BLaER1 treated with 17β-estradiol and CSF1 and Interleukin-3, amounts not matched to agents 10 nM and 100 nM (cell line): ENCODE measurements at regions not wholly inside any gene's neighbourhood (a gene's known extent, or its start where the extent isn't known, plus 50 kb on each side); places are given as distances from the start of the nearest gene placed in this dataset.

ENCODE experiments used
- H3K27ac ChIP-seq, 11 experiments: shearing (Covaris generic); formaldehyde crosslinking; 2 replicates each; pipeline ENCODE4 v1.8.1; 2022
- H3K27me3 ChIP-seq, 11 experiments: shearing (Covaris generic); formaldehyde crosslinking; 2 replicates each; pipeline ENCODE4 v1.8.1; 2022
- H3K36me3 ChIP-seq, 11 experiments: shearing (Covaris generic); formaldehyde crosslinking; 2 replicates each; pipeline ENCODE4 v1.8.1; 2022
- H3K4me1 ChIP-seq, 10 experiments: shearing (Covaris generic); formaldehyde crosslinking; 2 replicates each; pipeline ENCODE4 v1.8.1; 2022
- H3K4me2 ChIP-seq, 11 experiments: shearing (Covaris generic); formaldehyde crosslinking; 2 replicates each; pipeline ENCODE4 v1.8.1; 2022
- H3K4me3 ChIP-seq, 10 experiments: shearing (Covaris generic); formaldehyde crosslinking; 2 replicates each; pipeline ENCODE4 v1.8.1; 2022
- H3K9ac ChIP-seq, 11 experiments: shearing (Covaris generic); formaldehyde crosslinking; 2 replicates each; pipeline ENCODE4 v1.8.1; 2022
- H3K9me3 ChIP-seq, 11 experiments: shearing (Covaris generic); formaldehyde crosslinking; replicated peaks in 1 of 11; 2 replicates each; pipeline ENCODE4 v1.8.1; 2022
- H4K20me1 ChIP-seq, 11 experiments: shearing (Covaris generic); formaldehyde crosslinking; 2 replicates each; pipeline ENCODE4 v1.8.1; 2022
- Cebpa-rat ChIP-seq, 11 experiments: shearing (Covaris generic); IDR thresholded peaks; 2 replicates each; pipeline ENCODE4 v1.8.1; 2022

GRCh38 chr1:188872376-188872775 is 1605.3 kb downstream of the BRINP3 start:
- no peak overlapping the region for H3K27ac ChIP-seq
- H3K4me1 ChIP-seq: no peaks in the 10 kb centered on the region
- TF ChIP-seq Cebpa-rat (IDR thresholded peaks at IDR 0.05): no peak
- no peaks in the 10 kb centered on the region for H3K36me3 ChIP-seq
- no peak overlapping the region for H3K4me3 ChIP-seq
- no peaks in the 10 kb centered on the region for H3K27me3 ChIP-seq
- H4K20me1 ChIP-seq: no peaks in the 10 kb centered on the region
- no peaks in the 10 kb centered on the region for H3K9me3 ChIP-seq
- no peak overlapping the region for H3K4me2 ChIP-seq
- H3K9ac ChIP-seq: no peak overlapping the region

GRCh38 chr1:188877668-188878067 is 1600.0 kb downstream of the BRINP3 start:
- no peak for TF ChIP-seq Cebpa-rat (IDR thresholded peaks at IDR 0.05)
- H3K4me3 ChIP-seq: no peak overlapping the region
- H3K27me3 ChIP-seq: no peaks in the 10 kb centered on the region

GRCh38 chr1:188888386-188888785 is 1589.3 kb downstream of the BRINP3 start:
- H3K9me3 ChIP-seq: no peaks in the 10 kb centered on the region
- no peak overlapping the region for H3K4me3 ChIP-seq
- H3K9ac ChIP-seq: no peak overlapping the region
- TF ChIP-seq Cebpa-rat (IDR thresholded peaks at IDR 0.05): no peak
- no peaks in the 10 kb centered on the region for H3K36me3 ChIP-seq
- H3K27ac ChIP-seq: no peak overlapping the region
- H4K20me1 ChIP-seq: no peaks in the 10 kb centered on the region
- no peaks in the 10 kb centered on the region for H3K4me1 ChIP-seq
- no peak overlapping the region for H3K4me2 ChIP-seq
- no peaks in the 10 kb centered on the region for H3K27me3 ChIP-seq

More at GRCh38 chr1:188877668-188878067, 1600.0 kb downstream of the BRINP3 start:
- Histone ChIP-seq H3K9me3 (no peaks in the 10 kb centered on the region), H3K27ac (no peak overlapping the region), H3K9ac (no peak overlapping the region), H4K20me1 (no peaks in the 10 kb centered on the region), H3K4me2 (no peak overlapping the region), H3K4me1 (no peaks in the 10 kb centered on the region), H3K36me3 (no peaks in the 10 kb centered on the region)

- Histone ChIP-seq H4K20me1 (no peaks in the 10 kb centered on the region), H3K4me2 (no peak overlapping the region), H3K36me3 (no peaks in the 10 kb centered on the region), H3K9me3 (no peaks in the 10 kb centered on the region), H3K4me3 (no peak overlapping the region), H3K9ac (no peak overlapping the region), H3K4me1 (no peaks in the 10 kb centered on the region), H3K27me3 (no peaks in the 10 kb centered on the region), H3K27ac (no peak overlapping the region)
- TF ChIP-seq Cebpa-rat (IDR thresholded peaks at IDR 0.05): no peak
Observed at GRCh38 chr1:188889166-188889565, 1588.5 kb downstream of the BRINP3 start.

- Histone ChIP-seq H3K4me3 (no peak overlapping the region), H4K20me1 (no peaks in the 10 kb centered on the region), H3K36me3 (no peaks in the 10 kb centered on the region), H3K9ac (no peak overlapping the region), H3K9me3 (0 out of 22 replicates have a peak, but pooled peaks cover 0 to under 1% (median 0%) of the 10 kb centered on the region in 11 experiments), H3K27ac (no peak overlapping the region), H3K27me3 (no peaks in the 10 kb centered on the region), H3K4me1 (no peaks in the 10 kb centered on the region), H3K4me2 (no peak overlapping the region)
- TF ChIP-seq Cebpa-rat (IDR thresholded peaks at IDR 0.05): no peak
Observed at GRCh38 chr1:188891958-188892357, 1585.7 kb downstream of the BRINP3 start.

GRCh38 chr1:188895611-188896010 is 1582.1 kb downstream of the BRINP3 start:
- H3K4me1 ChIP-seq: no peaks in the 10 kb centered on the region
- H3K36me3 ChIP-seq: no peaks in the 10 kb centered on the region
- TF ChIP-seq Cebpa-rat (IDR thresholded peaks at IDR 0.05): no peak
- H3K27ac ChIP-seq: no peak overlapping the region
- H3K9ac ChIP-seq: no peak overlapping the region
- no peaks in the 10 kb centered on the region for H3K27me3 ChIP-seq
- no peak overlapping the region for H3K4me3 ChIP-seq
- H3K4me2 ChIP-seq: no peak overlapping the region
- 0 out of 22 replicates have a peak, but pooled peaks cover 0 to 6% (median 0%) of the 10 kb centered on the region in 11 experiments for H3K9me3 ChIP-seq
- no peaks in the 10 kb centered on the region for H4K20me1 ChIP-seq

- no peaks in the 10 kb centered on the region for H3K36me3 ChIP-seq
- no peaks in the 10 kb centered on the region for H3K4me1 ChIP-seq
- no peak overlapping the region for H3K4me2 ChIP-seq
- H3K9me3 ChIP-seq: no peaks in the 10 kb centered on the region
- no peak for TF ChIP-seq Cebpa-rat (IDR thresholded peaks at IDR 0.05)
- H3K27ac ChIP-seq: no peak overlapping the region
- H3K27me3 ChIP-seq: no peaks in the 10 kb centered on the region
- H3K9ac ChIP-seq: no peak overlapping the region
- no peak overlapping the region for H3K4me3 ChIP-seq
- no peaks in the 10 kb centered on the region for H4K20me1 ChIP-seq
Observed at GRCh38 chr1:188903241-188903640, 1574.4 kb downstream of the BRINP3 start.

GRCh38 chr1:188904201-188904600 is 1573.5 kb downstream of the BRINP3 start:
- H3K27me3 ChIP-seq: no peaks in the 10 kb centered on the region
- no peak overlapping the region for H3K4me3 ChIP-seq
- no peak overlapping the region for H3K4me2 ChIP-seq
- TF ChIP-seq Cebpa-rat (IDR thresholded peaks at IDR 0.05): no peak
- no peaks in the 10 kb centered on the region for H4K20me1 ChIP-seq
- H3K9ac ChIP-seq: no peak overlapping the region
- no peaks in the 10 kb centered on the region for H3K9me3 ChIP-seq
- no peaks in the 10 kb centered on the region for H3K36me3 ChIP-seq
- H3K4me1 ChIP-seq: no peaks in the 10 kb centered on the region
- no peak overlapping the region for H3K27ac ChIP-seq

GRCh38 chr1:188906921-188907641 is 1570.6 kb downstream of the BRINP3 start:
- H3K27me3 ChIP-seq: no peaks in the 10 kb centered on the region
- H3K4me3 ChIP-seq: no peak overlapping the region
- H3K9me3 ChIP-seq: no peaks in the 10 kb centered on the region
- no peaks in the 10 kb centered on the region for H4K20me1 ChIP-seq
- no peaks in the 10 kb centered on the region for H3K4me1 ChIP-seq
- H3K36me3 ChIP-seq: no peaks in the 10 kb centered on the region
- TF ChIP-seq Cebpa-rat (IDR thresholded peaks at IDR 0.05): no peak
- no peak overlapping the region for H3K9ac ChIP-seq
- H3K27ac ChIP-seq: no peak overlapping the region
- H3K4me2 ChIP-seq: no peak overlapping the region

GRCh38 chr1:188930382-188930781 is 1547.3 kb downstream of the BRINP3 start:
- H3K9me3 ChIP-seq: no peaks in the 10 kb centered on the region
- H4K20me1 ChIP-seq: no peaks in the 10 kb centered on the region
- no peak for TF ChIP-seq Cebpa-rat (IDR thresholded peaks at IDR 0.05)
- H3K27me3 ChIP-seq: no peaks in the 10 kb centered on the region
- no peak overlapping the region for H3K4me2 ChIP-seq
- no peak overlapping the region for H3K4me3 ChIP-seq
- no peaks in the 10 kb centered on the region for H3K4me1 ChIP-seq
- no peaks in the 10 kb centered on the region for H3K36me3 ChIP-seq
- H3K9ac ChIP-seq: no peak overlapping the region
- no peak overlapping the region for H3K27ac ChIP-seq
